AG09309 (cell line): ENCODE measurements at regions not wholly inside any gene's neighbourhood (a gene's known extent, or its start where the extent isn't known, plus 50 kb on each side); places are given as distances from the start of the nearest gene placed in this dataset.

Experiments used
- DNase-seq: peaks from one replicate; pipeline ENCODE4 v3.0.0-alpha.2; 2010; ENCODE audit warnings: low read depth
- H3K4me3 ChIP-seq: 2 replicates; pipeline ENCODE4 v1.5.1; 2011; ENCODE audit warnings: mild to moderate bottlenecking, low read depth, low read length, moderate library complexity; ENCODE audit not compliant: control insufficient read depth
- CTCF ChIP-seq: IDR thresholded peaks from 2 replicates; pipeline ENCODE4 v1.5.1; 2011; ENCODE audit warnings: mild to moderate bottlenecking, low read depth, low read length, inconsistent platforms; ENCODE audit not compliant: insufficient read depth, control insufficient read depth; ENCODE audit errors: missing control alignments

GRCh38 chr3:127461286-127461910 lies 129.1 kb downstream of the TPRA1 start:
- no peak overlapping the region for H3K4me3 ChIP-seq
- no peak for DNase-seq
- TF ChIP-seq CTCF = no peak

GRCh38 chr3:127459891-127460290 lies 130.6 kb downstream of the TPRA1 start:
- TF ChIP-seq CTCF = no peak
- H3K4me3 ChIP-seq = no peak overlapping the region
- no peak for DNase-seq

- no peak for DNase-seq
- no peak for TF ChIP-seq CTCF
- H3K4me3 ChIP-seq = no peak overlapping the region
Observed at GRCh38 chr3:127458696-127459604, 131.6 kb downstream of the TPRA1 start.

- no peak for DNase-seq
- TF ChIP-seq CTCF = no peak
- no peak overlapping the region for H3K4me3 ChIP-seq
Observed at GRCh38 chr3:127457546-127458145, 132.9 kb downstream of the TPRA1 start.

- H3K4me3 ChIP-seq = peak overlapping the region; percentile 22
- TF ChIP-seq CTCF = no peak
- no peak for DNase-seq
Observed at GRCh38 chr3:127457094-127457475, 133.4 kb downstream of the TPRA1 start.

- TF ChIP-seq CTCF = no peak
- no peak for DNase-seq
- peak overlapping the region; percentile 22 for H3K4me3 ChIP-seq
Observed at GRCh38 chr3:127456471-127457093, 134.0 kb downstream of the TPRA1 start.
